ENCODE measurements at regions not wholly inside any gene's neighbourhood (a gene's known extent, or its start where the extent isn't known, plus 50 kb on each side); places are given as distances from the start of the nearest gene placed in this dataset.

DNA sequence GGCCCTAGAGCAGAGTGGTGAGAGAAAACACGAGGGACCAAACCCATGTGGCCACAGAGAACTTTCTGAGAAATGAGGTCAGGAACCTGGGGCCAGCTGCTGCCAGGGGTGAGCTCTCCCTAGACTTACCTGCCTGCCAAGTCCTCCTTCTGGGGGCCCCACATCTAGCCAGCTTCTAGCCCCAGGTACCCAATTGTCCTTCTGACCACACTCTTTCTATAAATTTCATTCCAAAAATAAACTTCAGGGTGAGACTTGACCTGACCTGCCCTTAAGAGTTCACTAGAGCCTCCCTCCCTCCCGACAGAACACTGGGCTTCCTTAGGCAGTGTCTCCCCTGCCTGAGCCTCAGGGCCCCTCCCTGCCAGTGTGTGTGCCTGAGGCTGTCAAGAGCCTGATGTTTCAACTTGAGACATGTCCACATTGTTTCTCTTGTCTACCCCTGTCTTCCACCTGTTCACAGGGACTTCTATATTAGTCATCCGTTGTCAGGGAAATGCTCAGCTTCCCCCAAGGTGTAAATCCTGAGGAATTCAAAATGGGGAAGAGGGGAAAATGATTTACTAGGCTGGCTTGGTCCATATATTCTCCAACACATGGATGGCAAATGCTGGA lies 312.8 kb upstream of the TLE3 start:
- TF ChIP-seq CTCF (IDR thresholded peaks at IDR 0.05) (no peak), POLR2A (IDR thresholded peaks at IDR 0.05) (no peak), POLR2AphosphoS5 (IDR thresholded peaks at IDR 0.05; ENCODE audit: insufficient read depth in 1 of 2, low read depth in 1 of 2) (no peak)
